HepG2 (cell line): ENCODE measurements at regions not wholly inside any gene's neighbourhood (a gene's known extent, or its start where the extent isn't known, plus 50 kb on each side); places are given as distances from the start of the nearest gene placed in this dataset.

Experiments used
- ATAC-seq: fragments of 200-7000 bp; cut with Tn5 transposase; 3 replicates; pipeline ENCODE4 v1.9.1; 2020; ENCODE audit warnings: mild to moderate bottlenecking, moderate library complexity
- BruUV-seq: library from RNA; stranded (reverse); fragments of 400-500 nt; replicated peaks from 2 replicates; lab custom pipeline; 2021; lab: Mats Ljungman, UMichigan
- CTCF ChIA-PET: fragments of 300-600 bp; formaldehyde crosslinking; extraction: SDS; loops from one replicate; lab custom pipeline; 2021; ENCODE audit warnings: low total read pairs, inconsistent platforms, low intra/inter-chr PET ratio; lab: Yijun Ruan, JAX
- POLR2A ChIA-PET: fragments of 350-600 bp; sonication (Branson Sonifier 250); formaldehyde crosslinking; loops from one replicate; lab custom pipeline; 2020; ENCODE audit warnings: antibody characterized with exemption, inconsistent platforms; lab: Yijun Ruan, JAX
- DNase-seq: peaks from one replicate; pipeline ENCODE4 v3.0.0-alpha.2; 2015; ENCODE audit warnings: low spot score
- FAIRE-seq: peaks from 3 replicates; lab custom pipeline; 2011; peaks lifted over from hg19 to GRCh38; lab: Jason Lieb, UNC
- H2AFZ ChIP-seq: one replicate; pipeline ENCODE4 v1.6.1; 2011; ENCODE audit warnings: low read length, inconsistent platforms
- H3K27ac ChIP-seq: fragments of 300-600 bp; 3 replicates; pipeline ENCODE4 v1.8.0; 2011; ENCODE audit warnings: mixed run types, mild to moderate bottlenecking, mixed read lengths, low read length, inconsistent platforms; ENCODE audit not compliant: insufficient read depth; ENCODE audit errors: extremely low read length
- H3K27me3 ChIP-seq, 2 experiments: fragments of 200-600 bp in 1 of 2; 2 replicates in 1 of 2; 3 replicates in 1 of 2; pipeline versions ENCODE4 v1.6.0 to v1.8.0; 2011; ENCODE audit warnings: low read length in 2 of 2, mild to moderate bottlenecking in 2 of 2, moderate library complexity in 2 of 2, inconsistent platforms in 1 of 2; ENCODE audit not compliant: insufficient read depth in 2 of 2, control insufficient read depth in 1 of 2
- H3K36me3 ChIP-seq, 2 experiments: fragments of 200-600 bp in 1 of 2; replicated peaks in 1 of 2; 2 replicates in 1 of 2; 3 replicates in 1 of 2; pipeline versions ENCODE4 v1.5.1 to v1.8.0; 2011; ENCODE audit warnings: low read length in 2 of 2, inconsistent platforms in 1 of 2; ENCODE audit not compliant: insufficient read depth in 2 of 2, control insufficient read depth in 1 of 2
- H3K4me1 ChIP-seq: 2 replicates; pipeline ENCODE4 v1.5.1; 2012; ENCODE audit warnings: low read length, inconsistent platforms; ENCODE audit not compliant: insufficient read depth
- H3K4me2 ChIP-seq: 2 replicates; pipeline ENCODE4 v1.6.0; 2011; ENCODE audit warnings: low read depth, low read length, inconsistent platforms
- H3K4me3 ChIP-seq, 3 experiments: fragments of 200-600 bp in 1 of 3; sonication (generic), shearing (Covaris generic) in 1 of 3; replicated peaks in 1 of 3; 2 replicates each; pipeline ENCODE4 v1.5.1; 2011 to 2016; ENCODE audit warnings: low read length in 3 of 3, inconsistent platforms in 2 of 3, low read depth in 2 of 3, mild to moderate bottlenecking in 2 of 3, control low read depth in 1 of 3, mixed read lengths in 1 of 3; ENCODE audit not compliant: insufficient read depth in 1 of 3
- H3K79me2 ChIP-seq: one replicate; pipeline ENCODE4 v1.6.1; 2011; ENCODE audit warnings: low read length, inconsistent platforms; ENCODE audit not compliant: insufficient read depth
- H3K9ac ChIP-seq: 2 replicates; pipeline ENCODE4 v1.6.0; 2011; ENCODE audit warnings: mild to moderate bottlenecking, low read depth, low read length, inconsistent platforms; ENCODE audit not compliant: insufficient read depth
- H3K9me3 ChIP-seq: 2 replicates; pipeline ENCODE4 v1.5.1; 2012; ENCODE audit warnings: mild to moderate bottlenecking, low read length
- H4K20me1 ChIP-seq: 2 replicates; pipeline ENCODE4 v1.6.0; 2011; ENCODE audit warnings: inconsistent platforms, mild to moderate bottlenecking, low read length, moderate library complexity; ENCODE audit not compliant: insufficient read depth
- ATF3 ChIP-seq: sonication (generic); formaldehyde crosslinking; IDR thresholded peaks from 2 replicates; pipeline ENCODE4 v1.4.0; 2020; ENCODE audit warnings: missing genetic modification reagents
- MZF1 ChIP-seq: sonication (generic); formaldehyde crosslinking; IDR thresholded peaks from 2 replicates; pipeline ENCODE4 v1.8.1; 2023; ENCODE audit warnings: mild to moderate bottlenecking, missing genetic modification reagents, borderline replicate concordance
- NFKB2 ChIP-seq: sonication (generic); formaldehyde crosslinking; IDR thresholded peaks from 2 replicates; pipeline ENCODE4 v1.4.0; 2020; ENCODE audit warnings: missing genetic modification reagents, borderline replicate concordance
- NFYC ChIP-seq: IDR thresholded peaks from 2 replicates; pipeline ENCODE4 v1.6.1; 2016; ENCODE audit warnings: missing genetic modification reagents, missing compliant biosample characterization
- SALL2 ChIP-seq: sonication (generic); formaldehyde crosslinking; IDR thresholded peaks from 2 replicates; pipeline ENCODE4 v1.8.1; 2023; ENCODE audit warnings: mild to moderate bottlenecking, missing genetic modification reagents, inconsistent platforms
- SIN3B ChIP-seq: fragments of 150-350 bp; IDR thresholded peaks from 2 replicates; pipeline ENCODE4 v1.6.1; 2014; ENCODE audit warnings: low read length
- UBTF ChIP-seq: sonication (generic); formaldehyde crosslinking; IDR thresholded peaks from 2 replicates; pipeline ENCODE4 v1.4.0; 2020; ENCODE audit warnings: mild to moderate bottlenecking, missing genetic modification reagents
- ZNF530 ChIP-seq: sonication (generic); formaldehyde crosslinking; IDR thresholded peaks from 2 replicates; pipeline ENCODE4 v1.5.0; 2020; ENCODE audit warnings: low read depth, mild to moderate bottlenecking, missing genetic modification reagents
- ZNF570 ChIP-seq: sonication (generic); formaldehyde crosslinking; IDR thresholded peaks from 2 replicates; pipeline ENCODE4 v1.4.0; 2020; ENCODE audit warnings: mild to moderate bottlenecking, missing genetic modification reagents, borderline replicate concordance
- ZNF773 ChIP-seq: sonication (generic); formaldehyde crosslinking; IDR thresholded peaks from 2 replicates; pipeline ENCODE4 v1.4.0; 2020; ENCODE audit warnings: missing genetic modification reagents, borderline replicate concordance
- ZNF878 ChIP-seq: sonication (generic); formaldehyde crosslinking; IDR thresholded peaks from 2 replicates; pipeline ENCODE4 v1.8.1; 2023; ENCODE audit warnings: mild to moderate bottlenecking, missing genetic modification reagents, moderate library complexity
- WGBS: methylation state at CpG from one replicate; pipeline ENCODE4 v1.1.6; 2017; ENCODE audit warnings: low lambda C conversion rate; 5-methylcytosine and 5-hydroxymethylcytosine counted together
- in situ Hi-C: cut with HindIII; loops from 2 replicates; pipeline ENCODE4 v1.10.0; 2017; ENCODE audit warnings: low pct_unique_long_range_greater_than_20kb; ENCODE audit not compliant: extremely low pct_ligation_motif_present
- intact Hi-C: fragments of 100-400 bp; cut with micrococcal nuclease; formaldehyde crosslinking; loops from one replicate; pipeline ENCODE4 v1.10.0; 2022; ENCODE audit not compliant: unreplicated experiment

- ATAC-seq (no peak), FAIRE-seq (no peak)
- in situ Hi-C loops, result no loop called here
These were observed 194.5 kb upstream of the NXPH2 start for GRCh38 chr2:138974651-138975050.

GRCh38 chr2:138964418-138964817, 184.2 kb upstream of the NXPH2 start:
- Histone ChIP-seq H3K4me2 (no peak overlapping the region), H3K4me1 (no peaks in the 10 kb centered on the region), H2AFZ (no peak overlapping the region), H3K9ac (no peak overlapping the region), H3K9me3 (no peaks in the 10 kb centered on the region), H4K20me1 (no peaks in the 10 kb centered on the region), H3K4me3 (no peak overlapping the region), H3K36me3 (no peaks in the 10 kb centered on the region), H3K79me2 (no peaks in the 10 kb centered on the region), H3K27me3 (no peaks in the 10 kb centered on the region; a peak in 1 of 5 replicates), H3K27ac (no peak overlapping the region)
- 0% methylated on average over 1 of the region's 1 CpG for WGBS
- no peak for FAIRE-seq
- ATAC-seq, result no peak
- in situ Hi-C loops, result no loop called here
- TF ChIP-seq MZF1, result no peak
- no peak for TF ChIP-seq ATF3 (CRISPR knock-in tag)
- TF ChIP-seq NFKB2 (CRISPR knock-in tag), result no peak
- no peak for TF ChIP-seq ZNF878 (CRISPR knock-in tag)
- POLR2A ChIA-PET, result no interaction called here
- DNase-seq, result no peak
- CTCF ChIA-PET, result no interaction called here
- intact Hi-C loops, result no loop called here
- no TSS peak for BruUV-seq

More at GRCh38 chr2:138974651-138975050, 194.5 kb upstream of the NXPH2 start:
- Histone ChIP-seq H2AFZ (no peak overlapping the region), H3K27ac (no peak overlapping the region), H3K36me3 (no peaks in the 10 kb centered on the region), H3K9ac (no peak overlapping the region), H3K4me1 (peaks cover 7% of the 10 kb centered on the region; the same call in 1 of the 2 replicates), H3K79me2 (no peaks in the 10 kb centered on the region), H3K4me3 (no peak overlapping the region), H3K4me2 (no peak overlapping the region), H3K27me3 (no peaks in the 10 kb centered on the region), H3K9me3 (peaks cover 15% of the 10 kb centered on the region; the same call in 1 of the 2 replicates), H4K20me1 (no peaks in the 10 kb centered on the region)
- BruUV-seq, result no TSS peak
- TF ChIP-seq ZNF773 (CRISPR knock-in tag) (no peak), SALL2 (no peak), ZNF530 (CRISPR knock-in tag) (no peak), NFYC (CRISPR knock-in tag) (no peak), ZNF570 (CRISPR knock-in tag) (no peak), UBTF (CRISPR knock-in tag) (no peak), SIN3B (no peak)
- ChIA-PET CTCF (no interaction called here), POLR2A (no interaction called here)
- intact Hi-C loops, result no loop called here
- DNase-seq, result no peak
- WGBS, result 0% methylated on average over 1 of the region's 1 CpG
